Islet precursor cell (in vitro differentiated cells): ENCODE measurements at regions not wholly inside any gene's neighbourhood (a gene's known extent, or its start where the extent isn't known, plus 50 kb on each side); places are given as distances from the start of the nearest gene placed in this dataset.
"Not testable (repeated sequence)": the region's sequence is repeated elsewhere in the genome, so short reads cannot be mapped to it uniquely, and the experiment has no call there.

ENCODE experiments used
- DNase-seq: peaks from one replicate; pipeline ENCODE4 v3.0.0-alpha.2; 2018

DNA sequence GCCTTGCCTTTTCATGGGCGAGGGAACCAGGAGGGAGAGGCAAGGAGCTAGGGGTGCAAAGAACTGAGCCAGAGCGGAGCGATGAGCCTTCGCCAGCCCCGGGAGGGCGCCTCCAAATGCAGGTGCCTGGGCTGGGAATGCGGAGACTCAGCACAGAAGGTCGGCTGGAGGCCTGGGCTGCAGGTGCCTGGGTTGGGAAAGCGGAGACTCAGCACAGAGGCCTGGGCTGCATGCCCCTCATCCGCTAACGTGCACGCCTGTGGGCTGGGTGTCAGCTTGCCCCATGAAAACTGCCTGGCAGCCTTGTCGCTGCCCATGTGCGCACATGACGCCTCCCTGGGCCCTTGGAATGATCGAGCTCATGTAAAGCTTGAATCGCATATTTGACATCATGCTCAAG is 51.8 kb downstream of the POM121L12 start:
- no peak for DNase-seq

DNA sequence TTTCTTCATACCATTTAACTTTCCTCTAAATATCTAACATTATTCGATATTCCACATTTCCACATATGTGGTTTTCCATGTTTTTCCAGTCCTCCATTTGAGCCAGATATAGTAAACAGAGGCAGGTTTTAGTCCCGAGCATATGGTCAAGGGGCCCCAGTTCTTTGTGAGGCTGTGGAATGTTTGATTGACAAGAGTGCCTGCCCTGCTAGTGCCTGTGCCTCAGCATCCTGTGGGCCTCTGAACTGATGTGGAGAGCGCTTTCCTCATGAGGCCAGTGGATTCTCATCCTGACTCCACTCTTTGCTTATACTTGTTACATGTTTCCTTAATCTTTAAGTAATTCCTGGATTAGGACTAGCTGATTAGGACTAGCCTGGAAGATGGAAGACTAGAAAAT is 58.8 kb downstream of the POM121L12 start:
- no peak for DNase-seq

DNA sequence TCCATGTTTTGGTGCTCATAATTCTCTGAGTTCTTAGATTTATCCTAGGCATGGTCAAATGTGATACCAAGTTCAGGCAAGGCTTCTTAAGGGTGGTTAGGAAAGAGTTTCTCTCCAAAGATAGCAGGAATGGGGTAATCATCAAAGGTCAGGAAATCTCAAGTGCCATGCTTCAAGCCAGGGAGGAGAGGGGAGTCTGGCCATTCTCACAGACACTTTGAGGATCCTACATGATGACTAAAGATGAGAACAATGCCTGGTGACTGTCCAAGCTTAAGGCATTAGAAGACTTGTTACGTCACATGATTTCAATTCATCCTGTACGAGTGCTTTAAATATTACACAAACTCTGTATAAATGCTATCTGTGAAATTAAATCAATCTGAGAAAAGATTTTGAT is 59.4 kb downstream of the POM121L12 start:
- DNase-seq: peak; percentile 81

DNA sequence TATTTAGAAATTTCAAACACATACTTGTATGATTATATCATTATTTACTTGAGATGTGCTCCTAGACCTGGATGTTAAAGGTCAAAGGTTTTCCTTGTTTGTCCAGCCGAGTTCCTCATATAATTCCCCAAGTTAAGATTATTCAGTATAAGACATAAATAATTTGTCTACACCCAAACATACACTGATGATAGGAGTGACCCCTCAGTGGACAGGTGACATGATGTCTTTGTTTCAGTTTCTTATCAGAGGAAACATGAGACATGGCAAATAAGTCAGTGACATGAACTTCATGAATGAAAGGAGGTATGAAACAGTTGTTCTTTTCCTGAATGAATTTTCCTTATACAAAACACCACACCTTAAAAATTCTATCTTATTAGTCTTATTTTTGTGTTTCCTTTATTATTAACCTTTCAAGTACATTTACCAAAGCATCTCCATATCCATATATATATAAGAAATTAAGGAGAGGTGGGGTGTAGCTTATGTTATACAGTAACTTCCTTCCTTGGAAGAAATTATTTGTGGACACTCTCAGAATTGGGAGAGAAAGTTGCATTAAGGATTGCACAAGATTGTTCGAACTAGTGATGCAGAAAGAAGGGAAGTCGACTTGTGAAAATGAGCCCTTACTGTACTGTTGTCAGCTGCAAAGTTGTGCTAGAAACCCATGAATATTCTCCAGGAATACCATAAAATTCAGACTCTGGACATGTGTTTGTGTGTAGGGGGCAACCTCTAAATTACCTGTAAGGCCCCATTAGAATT is 60.5 kb downstream of the POM121L12 start:
- no peak for DNase-seq

DNA sequence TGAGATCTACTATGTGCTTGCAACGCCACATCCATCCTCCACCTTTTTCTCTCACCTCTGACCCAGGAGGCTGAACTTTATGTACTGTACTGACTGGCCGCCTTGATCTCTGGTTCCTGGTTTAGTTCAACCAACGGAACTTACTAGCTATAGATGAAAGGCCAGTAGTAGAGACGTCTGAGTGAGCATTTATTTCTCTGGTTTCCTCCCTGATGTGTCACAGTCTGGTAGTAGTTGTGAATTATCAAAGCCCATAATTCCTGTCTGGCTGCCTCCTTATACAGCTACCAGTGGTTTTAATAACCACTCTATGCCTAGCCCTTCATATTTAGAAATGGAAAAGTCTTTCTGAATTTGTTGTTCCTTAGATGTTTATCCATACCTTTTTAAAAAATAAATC is 64.7 kb downstream of the POM121L12 start:
- DNase-seq: no peak

DNA sequence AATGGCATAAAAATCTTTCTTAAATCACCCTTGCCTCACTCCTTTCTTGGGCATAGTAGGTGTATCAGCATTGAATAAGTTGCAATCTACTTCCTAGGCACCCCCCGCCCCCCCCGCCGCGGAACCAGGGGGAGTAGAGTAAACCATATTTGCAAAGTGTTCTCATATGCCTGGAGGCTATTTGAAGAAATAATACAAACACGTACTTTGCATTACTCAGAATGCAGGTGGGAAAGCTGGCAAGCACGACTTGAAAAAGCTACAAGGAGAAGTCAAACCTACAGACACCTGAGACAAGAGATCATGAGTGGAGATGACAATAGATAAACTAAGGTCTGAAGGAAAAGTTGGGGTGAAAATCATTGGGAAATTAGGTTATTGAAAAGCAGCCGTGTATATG is 65.6 kb downstream of the POM121L12 start:
- DNase-seq: no peak

DNA sequence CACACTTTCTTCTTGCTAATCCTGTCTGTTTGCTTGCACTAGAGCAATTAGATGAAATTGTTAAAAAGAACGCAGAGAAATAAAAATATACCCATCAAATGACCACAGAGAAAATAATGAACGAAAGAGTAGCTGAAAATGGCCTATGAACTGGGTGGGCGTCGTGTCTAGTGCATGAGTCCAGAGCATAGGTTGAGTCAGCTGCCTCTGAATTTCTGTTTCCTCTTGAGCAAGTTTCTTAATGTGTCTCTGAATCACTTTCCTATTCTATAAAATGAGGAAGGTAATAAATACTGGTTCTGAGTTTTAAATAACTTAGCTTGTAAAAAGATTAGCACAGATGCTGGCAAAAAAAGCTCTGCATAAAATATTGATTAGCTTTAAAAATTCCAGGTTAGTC is 75.0 kb downstream of the POM121L12 start:
- no peak for DNase-seq

DNA sequence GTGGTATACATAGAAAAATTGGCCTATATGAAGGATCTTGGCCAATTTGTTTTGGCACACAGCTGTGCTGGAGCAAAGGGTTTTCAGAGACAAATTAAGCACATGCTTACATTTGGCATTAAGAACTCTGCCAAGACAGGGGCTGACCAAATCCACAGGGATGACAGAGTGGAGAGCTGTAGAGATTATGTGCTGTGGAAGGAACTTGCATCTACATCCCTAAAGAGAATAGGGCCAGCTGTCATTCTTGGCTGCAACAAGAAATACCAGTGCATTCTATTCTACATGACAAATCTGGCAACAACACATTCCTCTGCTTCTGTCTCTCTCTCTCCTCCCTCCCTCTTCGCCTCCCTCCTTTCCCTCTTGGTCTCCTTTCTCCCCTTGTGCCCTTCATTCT is 75.6 kb downstream of the POM121L12 start:
- DNase-seq: no peak

DNA sequence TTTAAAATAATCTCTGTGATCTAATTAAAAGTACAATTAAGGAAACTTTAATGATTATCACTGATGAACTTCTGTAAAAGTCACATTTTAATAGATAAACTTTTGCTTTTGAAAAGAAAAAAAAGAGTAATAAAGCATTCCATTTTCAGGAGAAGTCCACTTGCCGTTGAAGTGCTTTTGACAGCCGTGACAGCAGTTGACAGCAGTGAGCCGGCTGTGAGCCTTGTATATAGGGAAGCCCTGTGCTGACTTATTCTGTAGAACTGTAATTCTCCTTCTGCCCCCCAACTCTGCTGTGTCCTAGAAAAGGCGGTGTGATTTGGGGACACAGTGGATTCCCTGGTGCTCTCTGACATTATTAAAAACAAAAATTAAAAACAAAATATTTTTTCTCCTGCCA is 78.0 kb downstream of the POM121L12 start:
- no peak for DNase-seq

DNA sequence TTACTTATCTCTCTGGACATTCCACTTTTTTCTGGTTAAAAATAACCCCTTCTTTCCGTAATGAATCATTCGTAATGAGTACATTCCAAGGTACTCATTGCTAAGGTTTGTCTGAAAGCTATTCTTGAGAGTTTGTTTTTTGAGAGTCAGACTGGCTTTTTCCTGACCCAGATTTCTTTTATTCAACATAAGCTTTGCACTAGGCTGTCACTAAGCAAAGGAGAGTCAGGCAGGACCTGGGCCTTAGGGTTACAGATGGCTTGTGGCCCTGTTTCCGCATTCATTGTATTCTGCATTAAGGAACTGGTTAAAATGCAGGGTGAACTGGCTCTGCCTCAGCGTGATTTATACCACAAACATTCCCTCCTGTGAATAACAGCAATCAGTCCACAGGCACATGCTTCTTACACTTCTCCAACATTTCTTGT is 84.1 kb downstream of the POM121L12 start:
- peak; percentile 68 for DNase-seq

DNA sequence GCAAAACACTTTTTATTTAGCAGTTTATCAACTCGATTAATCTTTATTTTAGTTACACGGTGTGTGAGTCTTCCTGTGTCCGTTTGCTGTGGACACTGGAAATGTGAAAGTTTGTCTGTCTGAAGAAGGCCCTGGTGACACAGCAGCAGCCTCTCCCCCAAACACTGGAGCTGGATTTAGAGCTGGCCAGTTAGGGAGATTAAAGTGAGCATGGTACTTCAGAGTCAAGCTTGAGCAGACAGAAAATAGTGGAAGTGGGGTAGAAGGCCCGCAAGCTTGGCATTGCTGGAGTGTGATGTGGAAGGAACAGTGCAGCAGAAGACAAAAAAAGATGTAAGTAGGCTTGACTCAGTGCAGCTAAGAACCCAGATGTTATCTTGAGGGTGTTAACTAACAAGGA is 85.9 kb downstream of the POM121L12 start:
- peak; percentile 59 for DNase-seq

DNA sequence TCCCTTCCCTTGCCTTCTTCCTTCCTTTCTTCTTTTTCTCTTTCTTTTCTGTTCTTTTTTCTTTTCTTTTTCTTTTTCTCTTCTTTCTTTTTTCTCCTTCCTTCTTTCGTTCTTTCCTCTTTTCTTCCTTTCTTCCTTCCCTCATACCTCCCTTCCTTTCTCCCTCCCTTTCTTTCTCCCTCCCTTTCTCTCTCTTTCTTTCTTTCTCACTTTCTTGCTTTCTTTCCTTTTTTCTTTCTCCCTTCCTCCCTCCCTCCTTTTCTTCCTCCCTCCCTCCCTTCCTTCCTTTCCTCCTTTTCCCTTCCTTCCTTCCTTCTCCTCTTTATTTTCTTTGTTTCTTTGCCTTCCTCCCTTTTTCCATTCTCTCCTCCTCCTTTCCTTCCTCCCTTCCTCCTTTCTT is 96.3 kb downstream of the POM121L12 start:
- no peak for DNase-seq

DNA sequence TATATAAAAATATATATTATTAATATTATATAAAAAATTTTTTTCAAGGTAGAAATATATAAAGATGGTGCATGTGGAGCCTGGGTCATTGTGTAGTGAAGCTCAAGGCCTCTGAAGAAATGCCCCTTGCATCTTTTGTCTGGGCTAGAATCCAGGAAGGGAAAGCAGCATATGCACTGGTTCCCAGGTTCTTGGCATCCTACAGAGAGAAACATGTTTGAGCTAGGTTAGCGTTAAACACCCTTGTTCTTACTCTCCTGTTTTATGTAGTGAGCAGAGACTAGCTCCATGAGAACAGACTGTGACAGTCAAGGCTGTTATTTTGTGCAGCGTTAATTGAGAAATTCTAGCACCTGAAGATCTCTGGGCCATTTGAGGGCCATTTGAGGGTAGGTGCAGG is 116.1 kb downstream of the POM121L12 start:
- DNase-seq: no peak

DNA sequence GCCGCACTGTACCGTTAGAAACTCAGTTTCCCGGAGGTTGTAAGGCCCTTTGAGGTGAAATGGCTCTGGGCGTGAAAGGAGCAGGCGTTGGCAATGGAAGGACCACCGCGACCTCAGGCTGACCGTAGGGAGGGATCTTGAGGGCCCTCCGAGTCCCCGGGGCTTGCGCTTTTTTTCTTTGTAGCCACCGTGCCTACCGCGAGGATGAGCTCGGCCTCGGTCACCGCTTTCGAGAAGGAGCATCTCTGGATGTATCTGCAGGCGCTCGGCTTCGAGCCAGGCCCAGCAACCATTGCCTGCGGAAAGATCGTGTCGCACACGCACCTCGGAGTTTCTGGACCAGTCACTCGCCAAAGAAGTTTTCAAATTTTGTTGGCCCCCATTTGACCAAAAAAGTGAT is 151.8 kb downstream of the POM121L12 start:
- not testable (repeated sequence) for DNase-seq

DNA sequence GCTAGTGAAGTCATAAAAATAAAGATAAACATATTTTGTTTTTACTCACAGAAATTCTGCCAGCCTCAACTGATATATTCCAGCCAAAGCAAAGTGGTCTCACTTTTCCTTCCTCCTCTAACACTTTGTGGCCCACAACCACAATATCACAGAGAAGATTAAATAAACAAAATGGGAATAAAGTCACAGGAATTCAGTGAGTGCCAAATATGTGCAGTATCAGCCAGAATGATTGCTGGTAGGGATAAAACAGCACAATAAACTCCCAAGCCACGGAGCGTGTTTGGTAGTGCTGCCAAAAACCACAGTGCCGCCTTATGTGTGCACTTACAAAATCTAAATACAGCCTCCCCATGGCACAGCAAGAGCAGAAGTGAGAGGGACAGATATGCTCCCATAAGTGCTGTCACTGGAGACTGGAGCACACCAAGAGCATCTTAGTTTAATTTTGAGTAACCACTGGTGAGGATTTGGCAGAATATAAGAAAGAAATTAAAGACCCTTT is 155.8 kb downstream of the POM121L12 start:
- no peak for DNase-seq

DNA sequence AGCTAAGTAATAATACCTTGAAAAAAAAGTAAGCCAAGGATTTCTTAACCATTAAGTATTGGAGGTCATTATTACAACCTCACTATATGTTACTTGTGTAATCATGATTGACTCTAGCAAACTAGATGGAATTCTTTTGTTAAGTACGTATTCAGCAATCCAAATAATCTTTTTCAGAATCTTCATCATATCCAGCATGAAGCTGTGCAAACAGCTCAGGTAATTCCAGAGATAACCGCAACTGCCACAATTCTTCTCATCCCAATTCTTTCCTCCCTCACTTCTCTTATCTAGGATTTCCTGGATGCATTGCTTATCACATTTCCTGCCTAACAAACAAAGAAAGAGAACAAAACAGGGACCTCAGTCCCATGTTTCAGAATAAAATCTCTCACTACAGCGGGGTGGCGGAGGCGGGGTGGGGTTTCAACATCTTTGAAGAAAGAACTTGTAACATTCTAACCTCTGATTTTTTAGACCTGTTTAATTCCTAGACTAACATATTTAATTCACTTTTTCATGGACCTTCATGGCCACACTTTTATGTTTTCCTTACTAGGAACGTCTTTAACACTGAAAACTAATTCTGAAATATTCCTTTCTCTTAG is 156.5 kb downstream of the POM121L12 start:
- DNase-seq: no peak

DNA sequence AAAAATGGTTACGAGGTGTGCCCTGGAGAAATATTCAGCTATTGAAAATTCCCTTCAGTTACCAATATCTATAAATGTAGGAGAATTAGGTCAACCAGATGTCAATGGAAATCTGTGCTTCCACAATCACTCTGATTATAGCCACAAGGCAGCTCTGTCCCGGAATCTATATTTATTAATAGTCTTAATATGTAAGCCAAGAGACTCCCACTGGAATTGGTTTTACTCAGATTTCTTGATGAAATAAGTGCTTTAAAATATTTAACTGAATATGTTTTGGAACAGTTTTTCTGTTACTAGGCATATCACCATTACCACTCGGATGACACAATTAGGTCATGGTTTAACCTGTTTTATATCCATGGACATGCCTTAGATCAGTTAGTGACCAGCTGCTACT is 169.6 kb downstream of the POM121L12 start:
- DNase-seq: no peak

DNA sequence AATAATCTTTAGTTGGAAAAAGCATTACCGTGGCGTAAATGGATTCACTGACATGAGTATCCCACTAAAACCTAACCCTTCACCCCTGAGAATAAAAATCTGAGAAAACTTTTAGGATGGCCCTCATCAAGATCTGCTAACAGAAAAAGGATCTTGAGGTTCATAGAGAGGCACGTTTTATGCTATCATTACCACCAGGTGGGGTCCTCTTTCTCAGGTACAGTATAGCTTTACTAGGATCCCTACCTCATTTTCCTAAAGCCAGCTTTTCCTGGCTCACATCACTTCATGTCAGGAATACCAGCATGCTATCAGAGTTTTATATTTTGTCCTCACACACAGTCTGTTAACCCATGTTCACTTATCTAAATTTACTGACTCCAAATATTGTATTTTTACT is 173.7 kb downstream of the POM121L12 start:
- no peak for DNase-seq

DNA sequence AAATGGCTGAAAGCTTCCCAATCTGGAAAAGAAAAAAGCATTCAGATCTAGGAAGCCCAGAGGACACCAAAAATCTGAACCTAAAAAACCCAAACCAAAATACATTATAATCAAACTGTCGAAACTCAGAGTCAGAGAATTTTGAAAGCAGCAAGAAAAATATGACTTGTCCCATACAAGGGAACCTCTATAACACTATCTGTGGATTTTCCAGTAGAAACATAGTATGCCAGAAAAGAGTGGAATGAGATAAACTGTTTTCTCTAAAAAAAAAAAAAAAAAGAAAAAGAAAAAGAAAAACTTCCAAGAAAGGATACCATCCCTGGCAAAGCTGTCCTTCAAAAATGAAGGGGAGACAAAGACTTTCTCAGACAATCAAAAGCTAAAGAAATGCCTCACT is 179.0 kb downstream of the POM121L12 start:
- DNase-seq: no peak

DNA sequence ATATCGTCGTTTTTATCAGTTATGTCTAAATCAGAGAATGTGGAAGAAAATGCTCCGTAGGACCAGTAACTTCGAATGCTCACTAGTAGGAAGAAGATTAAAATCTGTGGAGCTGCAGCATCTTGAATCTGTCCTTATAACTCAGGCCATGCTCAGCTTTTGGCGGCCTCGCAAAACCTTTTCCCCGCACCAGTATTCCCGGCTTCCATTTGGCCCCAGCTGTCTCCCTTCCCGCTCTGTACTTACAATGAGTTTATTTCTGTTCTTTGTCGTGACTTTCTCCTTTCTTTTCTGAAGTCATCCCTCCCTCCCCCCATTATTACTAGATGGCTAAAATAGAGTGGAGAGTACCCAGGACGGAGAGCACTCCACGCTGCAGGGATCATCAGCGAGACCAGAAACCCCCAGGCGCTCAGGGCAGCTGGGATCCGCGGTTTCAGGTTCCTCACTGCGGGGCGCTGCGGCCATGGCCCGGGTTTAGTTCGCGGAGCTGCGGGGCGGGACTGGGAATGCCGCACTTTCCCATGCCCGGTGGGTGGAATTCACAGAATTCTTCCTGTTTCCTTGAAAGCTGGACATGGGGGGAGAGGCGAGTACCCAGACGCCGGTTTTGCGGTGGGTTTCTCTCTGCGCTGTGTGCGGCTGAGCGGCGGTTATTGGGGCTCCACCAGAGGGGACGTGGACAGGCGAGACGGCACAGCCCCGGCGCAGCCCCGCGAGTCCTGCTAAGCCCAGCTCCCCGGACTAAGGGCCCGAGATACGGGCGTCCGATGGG is 183.5 kb downstream of the POM121L12 start:
- peak; percentile 80 for DNase-seq

DNA sequence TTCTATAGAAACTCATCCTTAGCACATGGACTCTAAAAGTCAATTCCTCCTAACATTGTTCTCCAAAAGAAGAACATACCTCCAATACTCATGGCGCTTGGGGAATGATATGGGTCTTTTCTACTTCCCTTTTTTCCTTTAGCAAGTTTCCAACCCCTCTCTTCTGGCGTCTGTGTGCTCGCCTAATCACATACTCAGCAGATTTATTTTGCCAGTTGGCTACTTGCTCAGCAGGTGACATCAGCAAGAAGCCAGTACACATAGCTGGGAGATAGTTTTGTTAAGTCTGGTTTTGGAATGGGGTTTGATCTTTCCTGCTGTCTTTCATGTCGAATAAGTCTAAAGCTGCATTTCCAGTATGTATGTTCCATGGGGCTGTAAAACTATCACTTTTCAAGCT is 193.8 kb downstream of the POM121L12 start:
- no peak for DNase-seq

DNA sequence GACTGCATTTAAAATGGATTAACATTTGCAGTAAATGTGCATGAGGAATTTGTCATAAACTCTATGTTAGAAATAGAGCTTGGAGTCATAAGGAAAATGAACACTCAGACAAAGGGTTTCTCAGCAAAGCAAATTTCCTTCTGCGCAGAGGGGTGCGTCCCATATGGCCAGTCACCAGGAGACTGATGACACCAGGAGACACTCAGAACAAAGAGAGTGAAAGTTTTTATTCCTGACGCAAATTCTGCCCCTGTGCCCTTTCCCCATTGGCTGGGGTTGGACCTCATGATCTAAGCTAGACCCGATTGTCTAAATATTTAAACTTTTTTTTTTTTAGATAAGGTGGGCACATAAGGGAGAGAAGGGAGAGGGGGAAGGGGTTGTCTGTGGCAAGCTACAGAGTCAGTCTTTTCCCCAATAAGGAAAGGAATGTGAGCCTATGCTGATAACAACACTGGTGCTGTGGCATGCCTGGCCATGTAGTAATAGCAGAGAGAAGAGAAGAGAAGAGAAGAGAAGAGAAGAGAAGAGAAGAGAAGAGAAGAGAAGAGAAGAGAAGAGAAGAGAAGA is 202.0 kb downstream of the POM121L12 start:
- peak; percentile 55 for DNase-seq

DNA sequence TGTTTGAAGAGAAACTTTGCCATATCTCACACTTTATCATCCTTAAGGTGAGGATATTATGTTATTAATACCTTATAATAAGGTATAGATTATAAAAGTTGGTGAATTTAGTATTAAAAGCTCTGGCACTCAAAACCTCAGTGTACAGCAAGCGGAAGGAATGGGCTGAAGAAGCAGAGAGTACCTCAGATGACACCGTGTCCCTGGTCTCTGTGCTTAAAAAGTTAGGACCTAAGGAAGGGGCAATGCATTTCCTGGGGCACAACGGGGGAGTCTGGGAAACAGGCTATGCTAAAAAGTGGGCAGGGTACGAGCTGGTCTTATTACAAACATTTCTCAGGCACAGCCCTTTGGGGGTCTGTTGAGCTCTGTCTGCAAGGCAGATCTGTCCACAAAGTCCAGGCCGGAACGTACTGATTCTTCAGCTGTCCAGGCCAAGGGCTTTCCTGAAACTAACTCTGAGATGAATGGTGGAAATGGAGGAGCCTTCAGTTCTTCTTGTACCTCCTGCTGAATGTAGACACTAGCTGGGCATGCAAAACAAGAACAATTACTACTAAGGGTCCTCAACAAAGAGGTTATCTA is 202.7 kb downstream of the POM121L12 start:
- DNase-seq: no peak
